GM12878 (cell line): ENCODE measurements at regions not wholly inside any gene's neighbourhood (a gene's known extent, or its start where the extent isn't known, plus 50 kb on each side); places are given as distances from the start of the nearest gene placed in this dataset.

Source experiments
- CBFB ChIP-seq: IDR thresholded peaks from 2 replicates; pipeline ENCODE4 v1.6.1; 2016; ENCODE audit warnings: antibody characterized with exemption, low read depth
- CBX5 ChIP-seq: sonication (generic); IDR thresholded peaks from 2 replicates; pipeline ENCODE4 v1.6.1; 2016; ENCODE audit warnings: low read depth, moderate library complexity, mild to moderate bottlenecking, inconsistent platforms
- EGR1 ChIP-seq, 2 experiments: IDR thresholded peaks; 1 replicate in 1 of 2; 2 replicates in 1 of 2; pipeline ENCODE4 v1.6.1; 2011 to 2012; ENCODE audit warnings: low read depth in 2 of 2, low read length in 2 of 2, borderline replicate concordance in 1 of 2, mild to moderate bottlenecking in 1 of 2, moderate library complexity in 1 of 2
- ETV6 ChIP-seq, 2 experiments: fragments of 450-650 bp in 1 of 2; IDR thresholded peaks in 1 of 2; conservative IDR thresholded peaks in 1 of 2; 2 replicates each; pipeline ENCODE4 v1.6.1; 2014; ENCODE audit warnings: antibody characterized with exemption in 1 of 2, borderline replicate concordance in 1 of 2, low read depth in 1 of 2, mild to moderate bottlenecking in 1 of 2, moderate library complexity in 1 of 2
- HDAC6 ChIP-seq: fragments of 200-600 bp; sonication (generic); IDR thresholded peaks from one replicate; pipeline ENCODE4 v1.8.0; 2017; ENCODE audit warnings: antibody characterized with exemption; ENCODE audit not compliant: unreplicated experiment
- IKZF1 ChIP-seq: fragments of 450-650 bp; conservative IDR thresholded peaks from 2 replicates; pipeline ENCODE4 v1.6.1; 2017; ENCODE audit warnings: antibody characterized with exemption, mild to moderate bottlenecking
- IRF4 ChIP-seq: IDR thresholded peaks from 2 replicates; pipeline ENCODE4 v1.6.1; 2011; ENCODE audit warnings: low read depth, low read length
- JUNB ChIP-seq: IDR thresholded peaks from 2 replicates; pipeline ENCODE4 v1.6.1; 2016; ENCODE audit warnings: antibody characterized with exemption, mild to moderate bottlenecking
- KAT2A ChIP-seq: conservative IDR thresholded peaks from 2 replicates; pipeline ENCODE4 v1.6.1; 2011; ENCODE audit warnings: low read depth, low read length; ENCODE audit not compliant: control insufficient read depth
- KLF5 ChIP-seq: fragments of 450-650 bp; IDR thresholded peaks from 2 replicates; pipeline ENCODE4 v1.6.1; 2014; ENCODE audit warnings: mild to moderate bottlenecking; ENCODE audit not compliant: partially characterized antibody
- MEF2A ChIP-seq: IDR thresholded peaks from 2 replicates; pipeline ENCODE4 v1.6.1; 2011; ENCODE audit warnings: low read depth, mild to moderate bottlenecking, low read length, moderate library complexity; ENCODE audit not compliant: insufficient read depth
- MTA3 ChIP-seq: IDR thresholded peaks from 2 replicates; pipeline ENCODE4 v1.6.1; 2012; ENCODE audit warnings: low read length, inconsistent platforms, borderline replicate concordance
- MYC ChIP-seq: IDR thresholded peaks from 2 replicates; pipeline ENCODE4 v1.6.1; 2011; ENCODE audit warnings: mild to moderate bottlenecking, low read length, moderate library complexity, inconsistent platforms; ENCODE audit not compliant: insufficient read depth, insufficient replicate concordance, insufficient read length, severe bottlenecking
- POLR2AphosphoS2 ChIP-seq: IDR thresholded peaks from 2 replicates; pipeline ENCODE4 v1.6.1; 2011; ENCODE audit warnings: low read depth, mild to moderate bottlenecking, low read length, improper control_type of control experiment, moderate library complexity
- RCOR1 ChIP-seq: conservative IDR thresholded peaks from 2 replicates; pipeline ENCODE4 v1.6.1; 2012; ENCODE audit warnings: low read depth, low read length, improper control_type of control experiment
- SMAD1 ChIP-seq: fragments of 450-650 bp; IDR thresholded peaks from 2 replicates; pipeline ENCODE4 v1.6.1; 2018; ENCODE audit warnings: mild to moderate bottlenecking, low read depth; ENCODE audit not compliant: partially characterized antibody
- SMAD5 ChIP-seq: IDR thresholded peaks from 2 replicates; pipeline ENCODE4 v1.6.1; 2016; ENCODE audit warnings: antibody characterized with exemption, low read depth
- TCF12 ChIP-seq: IDR thresholded peaks from 2 replicates; pipeline ENCODE4 v1.6.1; 2011; ENCODE audit warnings: low read depth, mild to moderate bottlenecking, low read length
- TCF7 ChIP-seq: IDR thresholded peaks from 2 replicates; pipeline ENCODE4 v1.6.1; 2014; ENCODE audit warnings: antibody characterized with exemption, borderline replicate concordance
- ZNF384 ChIP-seq: IDR thresholded peaks from 2 replicates; pipeline ENCODE4 v1.6.1; 2012; ENCODE audit warnings: low read depth, mild to moderate bottlenecking, low read length, improper control_type of control experiment, borderline replicate concordance
- ZZZ3 ChIP-seq: IDR thresholded peaks from 2 replicates; pipeline ENCODE4 v1.6.1; 2011; ENCODE audit warnings: low read depth; ENCODE audit not compliant: control insufficient read depth, insufficient read length
- TF ChIP-seq, protein P1 (sequence below): fragments of 450-650 bp; formaldehyde crosslinking; IDR thresholded peaks from 2 replicates; pipeline ENCODE4 v1.4.0; 2020; ENCODE audit warnings: mild to moderate bottlenecking, moderate library complexity
- TF ChIP-seq, protein P2 (sequence below): IDR thresholded peaks from 2 replicates; pipeline ENCODE4 v1.6.1; 2012; ENCODE audit warnings: low read depth, low read length, improper control_type of control experiment
- TF ChIP-seq, protein P3 (sequence below): IDR thresholded peaks from 2 replicates; pipeline ENCODE4 v1.6.1; 2011; ENCODE audit warnings: borderline replicate concordance, low read depth, mild to moderate bottlenecking, moderate library complexity, low read length; ENCODE audit not compliant: insufficient read depth, poor library complexity, severe bottlenecking

DNA sequence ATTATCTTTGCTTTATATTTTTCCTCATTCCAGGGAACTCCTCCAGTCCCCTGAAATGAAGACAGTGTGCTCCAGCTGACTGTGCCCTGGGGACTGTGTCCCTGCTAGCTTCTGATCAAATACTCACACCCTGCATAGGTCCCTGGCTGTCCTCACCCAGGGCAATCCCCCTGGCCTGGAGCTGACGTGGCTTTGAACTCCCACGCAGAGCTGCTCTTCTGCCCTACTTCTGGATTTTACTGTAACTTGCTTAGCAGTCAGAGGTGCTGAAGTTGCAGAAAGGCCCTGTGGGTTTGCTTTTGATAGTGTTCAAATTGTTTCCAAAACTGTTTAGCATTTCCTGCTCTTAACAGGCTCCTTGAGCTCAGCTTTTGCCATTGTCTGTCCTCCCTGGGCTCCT is 186.5 kb downstream of the FASLG start (continued):
- TF ChIP-seq, protein P1, sequence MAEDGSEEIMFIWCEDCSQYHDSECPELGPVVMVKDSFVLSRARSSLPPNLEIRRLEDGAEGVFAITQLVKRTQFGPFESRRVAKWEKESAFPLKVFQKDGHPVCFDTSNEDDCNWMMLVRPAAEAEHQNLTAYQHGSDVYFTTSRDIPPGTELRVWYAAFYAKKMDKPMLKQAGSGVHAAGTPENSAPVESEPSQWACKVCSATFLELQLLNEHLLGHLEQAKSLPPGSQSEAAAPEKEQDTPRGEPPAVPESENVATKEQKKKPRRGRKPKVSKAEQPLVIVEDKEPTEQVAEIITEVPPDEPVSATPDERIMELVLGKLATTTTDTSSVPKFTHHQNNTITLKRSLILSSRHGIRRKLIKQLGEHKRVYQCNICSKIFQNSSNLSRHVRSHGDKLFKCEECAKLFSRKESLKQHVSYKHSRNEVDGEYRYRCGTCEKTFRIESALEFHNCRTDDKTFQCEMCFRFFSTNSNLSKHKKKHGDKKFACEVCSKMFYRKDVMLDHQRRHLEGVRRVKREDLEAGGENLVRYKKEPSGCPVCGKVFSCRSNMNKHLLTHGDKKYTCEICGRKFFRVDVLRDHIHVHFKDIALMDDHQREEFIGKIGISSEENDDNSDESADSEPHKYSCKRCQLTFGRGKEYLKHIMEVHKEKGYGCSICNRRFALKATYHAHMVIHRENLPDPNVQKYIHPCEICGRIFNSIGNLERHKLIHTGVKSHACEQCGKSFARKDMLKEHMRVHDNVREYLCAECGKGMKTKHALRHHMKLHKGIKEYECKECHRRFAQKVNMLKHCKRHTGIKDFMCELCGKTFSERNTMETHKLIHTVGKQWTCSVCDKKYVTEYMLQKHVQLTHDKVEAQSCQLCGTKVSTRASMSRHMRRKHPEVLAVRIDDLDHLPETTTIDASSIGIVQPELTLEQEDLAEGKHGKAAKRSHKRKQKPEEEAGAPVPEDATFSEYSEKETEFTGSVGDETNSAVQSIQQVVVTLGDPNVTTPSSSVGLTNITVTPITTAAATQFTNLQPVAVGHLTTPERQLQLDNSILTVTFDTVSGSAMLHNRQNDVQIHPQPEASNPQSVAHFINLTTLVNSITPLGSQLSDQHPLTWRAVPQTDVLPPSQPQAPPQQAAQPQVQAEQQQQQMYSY (CRISPR knock-in tag): no peak
- TF ChIP-seq RCOR1 (no peak), MYC (no peak), TCF12 (no peak), CBFB (no peak), ETV6 (conservative IDR thresholded peaks at IDR 0.05 in 1 of 2, IDR thresholded peaks at IDR 0.05 in 1 of 2; ENCODE audit: borderline replicate concordance in 1 of 2, low read depth in 1 of 2) (no peak), IKZF1 (peak; percentile 47; the same call in 1 of the 2 replicates), KAT2A (no peak), HDAC6 (no peak), MTA3 (no peak), SMAD5 (no peak), MEF2A (no peak), POLR2AphosphoS2 (no peak), EGR1 (IDR thresholded peaks at IDR 0.05; ENCODE audit: borderline replicate concordance in 1 of 2, low read depth in 2 of 2, low read length in 2 of 2) (peak in 1 of 2 experiments; percentile 81; a peak in 2 of 3 replicates), ZZZ3 (no peak), ZNF384 (0 out of 2 replicates have a peak, but pooled peaks have one; percentile 10), TCF7 (peak; percentile 70), IRF4 (no peak), KLF5 (no peak), JUNB (no peak; the same call in 1 of the 2 replicates), SMAD1 (no peak), CBX5 (no peak)
- TF ChIP-seq, protein P2, sequence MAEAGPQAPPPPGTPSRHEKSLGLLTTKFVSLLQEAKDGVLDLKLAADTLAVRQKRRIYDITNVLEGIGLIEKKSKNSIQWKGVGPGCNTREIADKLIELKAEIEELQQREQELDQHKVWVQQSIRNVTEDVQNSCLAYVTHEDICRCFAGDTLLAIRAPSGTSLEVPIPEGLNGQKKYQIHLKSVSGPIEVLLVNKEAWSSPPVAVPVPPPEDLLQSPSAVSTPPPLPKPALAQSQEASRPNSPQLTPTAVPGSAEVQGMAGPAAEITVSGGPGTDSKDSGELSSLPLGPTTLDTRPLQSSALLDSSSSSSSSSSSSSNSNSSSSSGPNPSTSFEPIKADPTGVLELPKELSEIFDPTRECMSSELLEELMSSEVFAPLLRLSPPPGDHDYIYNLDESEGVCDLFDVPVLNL: no peak
- TF ChIP-seq, protein P3, sequence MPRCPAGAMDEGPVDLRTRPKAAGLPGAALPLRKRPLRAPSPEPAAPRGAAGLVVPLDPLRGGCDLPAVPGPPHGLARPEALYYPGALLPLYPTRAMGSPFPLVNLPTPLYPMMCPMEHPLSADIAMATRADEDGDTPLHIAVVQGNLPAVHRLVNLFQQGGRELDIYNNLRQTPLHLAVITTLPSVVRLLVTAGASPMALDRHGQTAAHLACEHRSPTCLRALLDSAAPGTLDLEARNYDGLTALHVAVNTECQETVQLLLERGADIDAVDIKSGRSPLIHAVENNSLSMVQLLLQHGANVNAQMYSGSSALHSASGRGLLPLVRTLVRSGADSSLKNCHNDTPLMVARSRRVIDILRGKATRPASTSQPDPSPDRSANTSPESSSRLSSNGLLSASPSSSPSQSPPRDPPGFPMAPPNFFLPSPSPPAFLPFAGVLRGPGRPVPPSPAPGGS: no peak
